ENCODE measurements at regions not wholly inside any gene's neighbourhood (a gene's known extent, or its start where the extent isn't known, plus 50 kb on each side); places are given as distances from the start of the nearest gene placed in this dataset.

GRCh38 chr6:4309540-4309939 lies 174.2 kb upstream of the ECI2 start:
- no peak for TF ChIP-seq TAF1 (IDR thresholded peaks at IDR 0.05; ENCODE audit: borderline replicate concordance, insufficient read depth, low read length)
- no peak for TF ChIP-seq REST (IDR thresholded peaks at IDR 0.05; ENCODE audit: insufficient read depth in 1 of 2, low read depth in 2 of 2, low read length in 2 of 2)
- TF ChIP-seq POLR2AphosphoS5 (IDR thresholded peaks at IDR 0.05; ENCODE audit: low read depth, low read length), result no peak
- TF ChIP-seq SIN3A (IDR thresholded peaks at IDR 0.05; ENCODE audit: borderline replicate concordance, insufficient read depth, low read length), result no peak

- TF ChIP-seq FOXP2 (optimal IDR thresholded peaks at IDR 0.05; ENCODE audit: borderline replicate concordance, extremely low read depth, extremely low read length, insufficient read depth), result no peak
- no peak for TF ChIP-seq SIN3A (IDR thresholded peaks at IDR 0.05; ENCODE audit: borderline replicate concordance, insufficient read depth, low read length)
These were observed 173.0 kb upstream of the ECI2 start for GRCh38 chr6:4308364-4308763.

GRCh38 chr6:4304927-4305455 lies 169.6 kb upstream of the ECI2 start:
- TF ChIP-seq FOXP2 (optimal IDR thresholded peaks at IDR 0.05; ENCODE audit: borderline replicate concordance, extremely low read depth, extremely low read length, insufficient read depth), result no peak
- no peak for TF ChIP-seq REST (IDR thresholded peaks at IDR 0.05; ENCODE audit: insufficient read depth in 1 of 2, low read depth in 2 of 2, low read length in 2 of 2)
- no peak for TF ChIP-seq TAF1 (IDR thresholded peaks at IDR 0.05; ENCODE audit: borderline replicate concordance, insufficient read depth, low read length)
- TF ChIP-seq SIN3A (IDR thresholded peaks at IDR 0.05; ENCODE audit: borderline replicate concordance, insufficient read depth, low read length), result no peak
- TF ChIP-seq POLR2AphosphoS5 (IDR thresholded peaks at IDR 0.05; ENCODE audit: low read depth, low read length), result no peak

- TF ChIP-seq FOXP2 (optimal IDR thresholded peaks at IDR 0.05; ENCODE audit: borderline replicate concordance, extremely low read depth, extremely low read length, insufficient read depth) (no peak), POLR2AphosphoS5 (IDR thresholded peaks at IDR 0.05; ENCODE audit: low read depth, low read length) (no peak), REST (IDR thresholded peaks at IDR 0.05; ENCODE audit: insufficient read depth in 1 of 2, low read depth in 2 of 2, low read length in 2 of 2) (no peak), TAF1 (IDR thresholded peaks at IDR 0.05; ENCODE audit: borderline replicate concordance, insufficient read depth, low read length) (no peak), SIN3A (IDR thresholded peaks at IDR 0.05; ENCODE audit: borderline replicate concordance, insufficient read depth, low read length) (no peak)
These were observed 168.3 kb upstream of the ECI2 start for GRCh38 chr6:4303638-4304037.

- TF ChIP-seq SIN3A (IDR thresholded peaks at IDR 0.05; ENCODE audit: borderline replicate concordance, insufficient read depth, low read length) (no peak), POLR2AphosphoS5 (IDR thresholded peaks at IDR 0.05; ENCODE audit: low read depth, low read length) (no peak), FOXP2 (optimal IDR thresholded peaks at IDR 0.05; ENCODE audit: borderline replicate concordance, extremely low read depth, extremely low read length, insufficient read depth) (no peak), REST (IDR thresholded peaks at IDR 0.05; ENCODE audit: insufficient read depth in 1 of 2, low read depth in 2 of 2, low read length in 2 of 2) (no peak), TAF1 (IDR thresholded peaks at IDR 0.05; ENCODE audit: borderline replicate concordance, insufficient read depth, low read length) (no peak)
These were observed 167.1 kb upstream of the ECI2 start for GRCh38 chr6:4302524-4302923.

All from PFSK-1 (cell line).